GM18870 (cell line): ENCODE measurements at regions not wholly inside any gene's neighbourhood (a gene's known extent, or its start where the extent isn't known, plus 50 kb on each side); places are given as distances from the start of the nearest gene placed in this dataset.

ENCODE experiments used
- ATAC-seq: cut with Tn5 transposase; IDR thresholded peaks from one replicate; pipeline ENCODE4 v1.9.1; 2021; ENCODE audit warnings: moderate library complexity; ENCODE audit not compliant: unreplicated experiment

GRCh38 chr7:125599387-125599786 lies 669.8 kb upstream of the POT1 start:
- no peak for ATAC-seq

DNA sequence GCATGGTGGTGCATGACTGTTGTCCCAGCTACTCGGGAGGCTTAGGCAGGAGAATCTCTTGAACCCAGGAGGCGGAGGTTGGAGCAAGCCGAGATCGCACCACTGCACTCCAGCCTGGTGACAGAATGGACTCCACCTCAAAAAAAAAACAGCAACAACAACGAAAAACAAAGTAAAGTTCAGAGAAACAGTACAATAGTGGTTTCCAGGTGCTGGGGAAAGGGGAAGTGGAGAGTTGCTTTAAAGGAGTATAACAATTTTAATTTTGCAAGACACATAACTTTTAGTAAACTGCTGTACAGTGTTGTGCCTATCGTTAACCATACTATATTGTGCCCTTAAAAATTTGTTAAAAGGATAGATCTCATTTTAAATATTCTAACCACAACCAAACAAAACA lies 662.7 kb upstream of the POT1 start:
- ATAC-seq: no peak

- no peak for ATAC-seq
These were observed 643.5 kb upstream of the POT1 start for GRCh38 chr7:125573126-125573525.

- ATAC-seq: no peak
These were observed 642.8 kb upstream of the POT1 start for GRCh38 chr7:125572414-125572813.

- peak; percentile 100 for ATAC-seq
These were observed 639.2 kb upstream of the POT1 start for GRCh38 chr7:125568799-125569198.

- no peak for ATAC-seq
These were observed 638.1 kb upstream of the POT1 start for GRCh38 chr7:125567686-125568085.

GRCh38 chr7:125563964-125564529 lies 634.4 kb upstream of the POT1 start:
- no peak for ATAC-seq

- no peak for ATAC-seq
These were observed 633.9 kb upstream of the POT1 start for GRCh38 chr7:125563557-125563956.

- ATAC-seq: no peak
These were observed 631.4 kb upstream of the POT1 start for GRCh38 chr7:125561006-125561405.

- no peak for ATAC-seq
These were observed 630.3 kb upstream of the POT1 start for GRCh38 chr7:125559921-125560320.

- ATAC-seq: no peak
These were observed 626.3 kb upstream of the POT1 start for GRCh38 chr7:125555916-125556315.

GRCh38 chr7:125551008-125551407 lies 621.4 kb upstream of the POT1 start:
- no peak for ATAC-seq

DNA sequence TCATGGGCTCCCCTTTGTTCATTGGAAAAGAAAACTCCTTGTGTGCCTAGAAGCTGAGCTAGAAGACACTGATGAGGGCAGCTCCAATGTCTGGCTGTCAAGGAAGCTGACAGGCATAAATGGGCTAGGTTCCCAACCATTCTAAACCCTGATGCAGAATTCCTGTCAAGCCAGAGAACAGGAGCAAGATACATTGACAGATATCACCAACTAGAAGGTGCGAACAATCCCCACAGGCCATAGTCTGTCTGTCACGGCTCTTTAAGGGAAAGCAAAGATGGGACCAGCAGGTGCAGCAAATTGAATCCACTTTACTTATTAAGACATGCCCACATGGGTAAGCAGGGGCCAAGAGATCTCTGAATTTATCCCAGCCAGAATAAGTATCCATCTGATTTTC lies 617.9 kb upstream of the POT1 start:
- ATAC-seq: no peak

DNA sequence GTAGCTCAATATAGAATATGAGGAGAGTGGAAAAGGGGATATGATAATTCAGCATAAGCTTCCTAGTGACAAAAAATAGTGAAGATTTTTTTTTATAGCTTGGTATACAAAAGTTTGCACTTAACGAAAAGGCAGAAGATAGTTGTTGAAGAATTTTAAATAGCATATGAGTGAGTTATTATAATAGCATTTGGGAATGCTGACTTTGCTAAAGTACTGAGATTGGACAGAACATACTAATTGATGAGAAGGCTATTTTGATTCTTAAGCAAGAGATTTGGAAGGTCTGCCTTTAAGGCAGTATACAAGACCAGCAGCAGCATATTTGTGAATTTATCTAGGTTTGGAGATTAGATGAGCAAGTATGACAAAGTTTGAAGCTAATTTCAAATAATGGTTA lies 600.9 kb upstream of the POT1 start:
- no peak for ATAC-seq

DNA sequence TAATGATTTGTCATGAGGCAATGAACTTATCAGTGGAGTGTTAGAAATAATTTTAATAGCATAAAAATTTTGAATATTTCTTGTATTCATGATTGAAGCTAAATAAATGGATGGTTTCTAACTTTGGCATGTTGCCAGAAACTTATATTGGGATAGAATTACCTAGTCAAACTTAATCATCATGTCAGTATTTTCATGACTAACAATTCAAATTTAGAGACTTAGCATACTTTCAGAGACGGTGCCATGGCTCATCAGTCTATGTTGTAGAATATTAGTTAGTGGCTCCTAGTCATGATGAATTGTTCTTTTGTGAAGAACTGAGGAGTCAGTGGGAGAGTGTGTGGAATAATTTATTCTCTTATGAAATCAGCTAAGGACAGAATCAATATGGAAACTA lies 599.6 kb upstream of the POT1 start:
- no peak for ATAC-seq

DNA sequence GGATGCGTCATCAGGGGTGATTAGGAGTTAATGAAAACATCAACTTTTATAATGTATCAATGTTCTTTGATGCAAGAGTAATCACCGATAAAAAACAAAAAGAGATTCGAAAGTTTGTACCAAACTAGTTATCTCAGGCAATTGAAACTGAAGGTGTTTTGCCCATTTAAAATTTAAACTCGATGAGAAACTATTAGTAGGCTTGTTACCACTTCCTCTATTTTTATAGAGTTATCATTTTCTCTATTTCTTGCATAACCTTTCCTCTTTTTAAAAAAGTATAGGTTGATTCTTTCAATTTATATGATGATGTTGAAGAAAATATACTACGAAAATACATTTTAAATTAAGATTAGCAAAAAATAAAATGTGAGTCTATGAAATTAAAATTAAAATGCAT lies 597.3 kb upstream of the POT1 start:
- no peak for ATAC-seq

DNA sequence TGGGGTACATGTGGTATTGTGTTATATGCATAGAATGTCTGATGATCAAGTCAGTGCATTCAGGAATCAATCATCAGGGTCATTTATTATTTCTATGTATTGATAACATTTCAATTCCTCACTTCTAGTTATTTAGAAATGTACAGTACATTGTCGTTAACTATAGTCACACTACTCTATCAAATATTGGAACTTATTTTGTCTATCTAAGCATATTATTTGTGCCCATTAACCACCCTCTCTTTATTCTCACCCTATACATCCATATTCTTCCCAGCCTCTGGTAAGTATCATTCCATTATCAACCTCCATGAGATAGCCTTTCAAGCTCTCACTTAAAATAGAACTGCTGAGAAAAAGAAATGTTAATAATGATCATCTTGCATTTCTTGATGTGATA lies 596.5 kb upstream of the POT1 start:
- no peak for ATAC-seq

GRCh38 chr7:125516194-125516593 lies 586.6 kb upstream of the POT1 start:
- ATAC-seq: no peak

DNA sequence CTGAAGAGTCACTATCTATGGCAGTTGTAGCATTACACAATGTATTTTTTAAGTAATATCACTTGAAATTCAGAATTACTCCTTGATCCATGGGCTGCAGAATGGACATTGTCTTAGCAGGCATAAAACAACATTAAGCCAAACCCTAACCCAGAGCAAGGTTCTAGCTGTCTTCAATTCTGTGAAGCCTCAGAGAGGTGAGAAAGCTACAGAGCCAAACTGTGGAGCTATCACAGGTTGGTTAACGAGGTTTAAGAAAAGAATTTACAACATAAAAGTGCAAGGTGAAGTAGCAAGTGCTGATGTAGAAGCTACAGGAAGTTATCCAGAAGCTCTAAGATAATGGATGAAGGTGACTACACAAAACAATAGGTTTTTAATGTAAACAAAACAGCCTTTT lies 582.7 kb upstream of the POT1 start:
- ATAC-seq: no peak

GRCh38 chr7:125511310-125511709 lies 581.7 kb upstream of the POT1 start:
- ATAC-seq: no peak

DNA sequence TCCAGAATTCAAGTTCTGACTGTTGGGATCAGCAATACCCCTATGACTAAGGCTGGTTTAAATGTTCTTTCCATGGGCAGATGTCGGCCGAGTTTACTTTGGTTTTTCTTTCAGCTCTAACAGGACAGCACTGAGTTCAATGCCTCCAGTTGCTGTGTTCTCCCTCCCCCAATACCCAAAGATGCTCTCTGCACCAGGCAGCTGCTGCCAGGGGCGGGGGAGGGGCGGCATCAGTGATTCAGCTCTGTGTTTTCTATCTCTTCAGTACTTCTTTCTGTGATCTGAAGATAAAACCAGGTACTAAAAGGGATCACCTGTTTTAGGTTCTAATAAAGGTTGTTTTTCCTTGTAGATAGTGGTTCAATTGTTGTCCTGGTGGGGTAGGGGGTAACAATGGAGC lies 576.7 kb upstream of the POT1 start:
- ATAC-seq: no peak

DNA sequence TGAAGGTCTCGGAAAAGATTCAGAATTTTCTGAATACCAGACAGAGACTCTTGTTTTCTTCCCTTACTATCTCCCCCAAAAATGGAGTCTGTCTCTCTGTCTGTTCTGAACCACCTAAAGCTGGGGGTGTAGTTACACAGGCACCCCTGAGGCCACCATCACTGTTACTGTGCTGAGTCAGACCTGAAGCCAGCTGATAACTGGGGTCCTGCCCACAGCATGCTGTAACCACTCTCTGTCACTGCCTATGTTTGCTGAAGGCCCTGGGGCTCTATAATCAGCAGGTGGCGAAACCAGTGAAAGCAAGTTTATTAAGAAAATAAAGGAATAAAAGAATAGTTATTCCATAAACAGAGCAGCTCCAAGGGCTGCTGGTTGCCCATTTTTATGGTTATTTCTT lies 575.2 kb upstream of the POT1 start:
- no peak for ATAC-seq

DNA sequence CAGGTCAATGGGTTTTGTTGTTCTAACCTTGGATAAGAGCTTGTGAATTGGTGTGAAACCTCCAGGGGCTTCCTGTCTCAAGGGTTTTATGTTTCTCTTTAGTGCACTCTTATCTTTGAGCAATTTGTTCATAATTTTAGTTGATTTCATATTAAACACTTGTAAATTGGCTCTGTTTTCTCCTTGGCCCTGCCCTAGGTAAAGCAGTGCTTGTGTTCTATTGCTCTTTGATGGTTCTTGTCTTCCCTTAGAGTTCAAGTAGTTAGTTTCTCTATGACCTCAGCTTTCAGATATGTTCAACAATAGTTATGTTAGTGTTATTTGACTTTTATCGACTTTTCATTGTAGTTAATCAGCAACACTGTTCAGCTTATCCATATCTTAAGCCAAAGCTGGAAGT lies 566.4 kb upstream of the POT1 start:
- ATAC-seq: no peak

GRCh38 chr7:125492521-125492920 lies 562.9 kb upstream of the POT1 start:
- no peak for ATAC-seq
